GM23338 (cell line): ENCODE measurements at regions not wholly inside any gene's neighbourhood (a gene's known extent, or its start where the extent isn't known, plus 50 kb on each side); places are given as distances from the start of the nearest gene placed in this dataset.

Experiments used
- ATAC-seq: fragments of 200-7000 bp; cut with Tn5 transposase; 3 replicates; pipeline ENCODE4 v1.9.1; 2020
- DNase-seq: peaks from one replicate; pipeline ENCODE4 v3.0.0-alpha.2; 2015; ENCODE audit warnings: low spot score
- H2AFZ ChIP-seq: fragments of 200-600 bp; sonication (generic); 2 replicates; pipeline ENCODE4 v1.8.0; 2016; ENCODE audit warnings: antibody characterized with exemption, mild to moderate bottlenecking, moderate library complexity
- H3F3A ChIP-seq: fragments of 200-600 bp; sonication (generic); replicated peaks from 2 replicates; pipeline ENCODE4 v1.8.0; 2017; ENCODE audit warnings: antibody characterized with exemption, mixed run types, low read depth
- H3K27ac ChIP-seq: fragments of 200-600 bp; sonication (generic); 2 replicates; pipeline ENCODE4 v1.6.1; 2016; ENCODE audit warnings: low read depth
- H3K27me3 ChIP-seq: fragments of 200-600 bp; sonication (generic); 2 replicates; pipeline ENCODE4 v1.8.0; 2016; ENCODE audit warnings: mild to moderate bottlenecking, mixed run types, moderate library complexity; ENCODE audit not compliant: insufficient read depth
- H3K36me3 ChIP-seq: fragments of 200-600 bp; sonication (generic); 2 replicates; pipeline ENCODE4 v1.8.0; 2016; ENCODE audit warnings: mild to moderate bottlenecking; ENCODE audit not compliant: insufficient read depth
- H3K4me1 ChIP-seq: fragments of 200-600 bp; sonication (generic); 2 replicates; pipeline ENCODE4 v1.8.0; 2016; ENCODE audit warnings: mild to moderate bottlenecking, moderate library complexity; ENCODE audit not compliant: insufficient read depth
- H3K4me2 ChIP-seq: fragments of 200-600 bp; sonication (generic); 2 replicates; pipeline ENCODE4 v1.7.1; 2017; ENCODE audit warnings: mixed run types
- H3K4me3 ChIP-seq: fragments of 200-600 bp; sonication (generic); 2 replicates; pipeline ENCODE4 v1.6.1; 2016; ENCODE audit warnings: mixed run types
- H3K79me2 ChIP-seq: fragments of 200-600 bp; sonication (generic); replicated peaks from 2 replicates; pipeline ENCODE4 v1.8.0; 2017; ENCODE audit warnings: mild to moderate bottlenecking; ENCODE audit not compliant: insufficient read depth
- H3K9me2 ChIP-seq: fragments of 200-600 bp; sonication (generic); 2 replicates; pipeline ENCODE4 v1.8.0; 2017; ENCODE audit not compliant: insufficient read depth
- H4K20me1 ChIP-seq: fragments of 200-600 bp; sonication (generic); replicated peaks from 2 replicates; pipeline ENCODE4 v1.8.0; 2017; ENCODE audit warnings: mild to moderate bottlenecking; ENCODE audit not compliant: insufficient read depth
- H3K27ac Mint-ChIP-seq: 2 replicates; pipeline ENCODE4 v1.8.0; 2020; ENCODE audit warnings: inconsistent platforms, mild to moderate bottlenecking, moderate library complexity, mixed read lengths
- H3K27me3 Mint-ChIP-seq: 3 replicates; pipeline ENCODE4 v1.8.0; 2022; ENCODE audit warnings: low read depth, mild to moderate bottlenecking, moderate library complexity, mixed read lengths, inconsistent platforms; ENCODE audit not compliant: insufficient read depth, poor library complexity
- H3K36me3 Mint-ChIP-seq: 3 replicates; pipeline ENCODE4 v1.8.0; 2021; ENCODE audit warnings: low read depth, mild to moderate bottlenecking, inconsistent platforms, moderate library complexity, mixed read lengths
- H3K4me1 Mint-ChIP-seq: 3 replicates; pipeline ENCODE4 v1.8.0; 2020; ENCODE audit warnings: mild to moderate bottlenecking, inconsistent platforms, mixed read lengths
- H3K4me3 Mint-ChIP-seq: 3 replicates; pipeline ENCODE4 v1.8.0; 2021; ENCODE audit warnings: moderate library complexity, mild to moderate bottlenecking, inconsistent platforms, mixed read lengths
- H3K9me3 Mint-ChIP-seq: 3 replicates; pipeline ENCODE4 v1.8.0; 2020; ENCODE audit warnings: moderate library complexity, mild to moderate bottlenecking, inconsistent platforms, mixed read lengths
- CREB1 ChIP-seq: fragments of 250-450 bp; sonication (Bioruptor Pico); IDR thresholded peaks from 2 replicates; pipeline ENCODE4 v1.5.0; 2020; ENCODE audit warnings: low read depth, mild to moderate bottlenecking, moderate library complexity
- ETS1 ChIP-seq: IDR thresholded peaks from 2 replicates; pipeline ENCODE4 v1.6.1; 2016; ENCODE audit warnings: antibody characterized with exemption
- EZH2phosphoT487 ChIP-seq: fragments of 200-600 bp; sonication (generic); IDR thresholded peaks from one replicate; pipeline ENCODE4 v1.8.1; 2018; ENCODE audit warnings: antibody characterized with exemption; ENCODE audit not compliant: unreplicated experiment
- NANOG ChIP-seq: IDR thresholded peaks from 2 replicates; pipeline ENCODE4 v1.6.1; 2016; ENCODE audit warnings: antibody characterized with exemption, borderline replicate concordance
- REST ChIP-seq: IDR thresholded peaks from one replicate; pipeline ENCODE4 v1.6.1; 2018; ENCODE audit warnings: antibody characterized with exemption; ENCODE audit not compliant: unreplicated experiment
- STAT1 ChIP-seq: IDR thresholded peaks from one replicate; pipeline ENCODE4 v1.6.1; 2016; ENCODE audit warnings: antibody characterized with exemption; ENCODE audit not compliant: unreplicated experiment
- ZNF331 ChIP-seq: fragments of 250-450 bp; sonication (Bioruptor Pico); IDR thresholded peaks from 2 replicates; pipeline ENCODE4 v1.5.0; 2020; ENCODE audit warnings: low read depth, mild to moderate bottlenecking, moderate library complexity
- TF ChIP-seq, protein P1 (sequence below): fragments of 250-450 bp; sonication (Bioruptor Pico); IDR thresholded peaks from 2 replicates; pipeline ENCODE4 v1.5.0; 2020; ENCODE audit warnings: mild to moderate bottlenecking, moderate library complexity
- TF ChIP-seq, protein P2 (sequence below), 2 experiments: fragments of 200-600 bp in 1 of 2; sonication (generic) in 1 of 2; conservative IDR thresholded peaks; 2 replicates each; pipeline versions ENCODE4 v1.5.1 to v1.6.1; 2016 to 2017; ENCODE audit warnings: antibody characterized with exemption in 2 of 2, low read depth in 2 of 2, mild to moderate bottlenecking in 2 of 2, moderate library complexity in 1 of 2

DNA sequence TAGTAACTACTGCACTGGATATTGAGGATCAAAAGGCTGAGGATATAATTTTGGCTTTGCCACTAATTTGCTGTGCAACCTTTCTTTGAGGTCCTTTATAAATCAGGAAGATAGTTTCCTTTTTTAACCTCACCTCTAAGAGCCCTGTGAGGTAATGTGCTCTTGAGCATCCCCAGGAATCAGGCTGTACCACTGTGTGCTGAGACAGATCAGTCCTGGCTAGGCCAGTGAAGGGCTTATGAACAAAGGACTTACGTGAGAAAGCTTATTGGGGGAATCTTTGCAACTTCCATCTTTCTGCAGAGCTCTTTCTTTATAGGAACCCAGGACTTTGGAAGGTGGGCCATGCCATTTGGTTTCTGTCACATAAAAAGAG, 188.9 kb downstream of the SIPA1L2 start (continued):
- TF ChIP-seq, protein P1, sequence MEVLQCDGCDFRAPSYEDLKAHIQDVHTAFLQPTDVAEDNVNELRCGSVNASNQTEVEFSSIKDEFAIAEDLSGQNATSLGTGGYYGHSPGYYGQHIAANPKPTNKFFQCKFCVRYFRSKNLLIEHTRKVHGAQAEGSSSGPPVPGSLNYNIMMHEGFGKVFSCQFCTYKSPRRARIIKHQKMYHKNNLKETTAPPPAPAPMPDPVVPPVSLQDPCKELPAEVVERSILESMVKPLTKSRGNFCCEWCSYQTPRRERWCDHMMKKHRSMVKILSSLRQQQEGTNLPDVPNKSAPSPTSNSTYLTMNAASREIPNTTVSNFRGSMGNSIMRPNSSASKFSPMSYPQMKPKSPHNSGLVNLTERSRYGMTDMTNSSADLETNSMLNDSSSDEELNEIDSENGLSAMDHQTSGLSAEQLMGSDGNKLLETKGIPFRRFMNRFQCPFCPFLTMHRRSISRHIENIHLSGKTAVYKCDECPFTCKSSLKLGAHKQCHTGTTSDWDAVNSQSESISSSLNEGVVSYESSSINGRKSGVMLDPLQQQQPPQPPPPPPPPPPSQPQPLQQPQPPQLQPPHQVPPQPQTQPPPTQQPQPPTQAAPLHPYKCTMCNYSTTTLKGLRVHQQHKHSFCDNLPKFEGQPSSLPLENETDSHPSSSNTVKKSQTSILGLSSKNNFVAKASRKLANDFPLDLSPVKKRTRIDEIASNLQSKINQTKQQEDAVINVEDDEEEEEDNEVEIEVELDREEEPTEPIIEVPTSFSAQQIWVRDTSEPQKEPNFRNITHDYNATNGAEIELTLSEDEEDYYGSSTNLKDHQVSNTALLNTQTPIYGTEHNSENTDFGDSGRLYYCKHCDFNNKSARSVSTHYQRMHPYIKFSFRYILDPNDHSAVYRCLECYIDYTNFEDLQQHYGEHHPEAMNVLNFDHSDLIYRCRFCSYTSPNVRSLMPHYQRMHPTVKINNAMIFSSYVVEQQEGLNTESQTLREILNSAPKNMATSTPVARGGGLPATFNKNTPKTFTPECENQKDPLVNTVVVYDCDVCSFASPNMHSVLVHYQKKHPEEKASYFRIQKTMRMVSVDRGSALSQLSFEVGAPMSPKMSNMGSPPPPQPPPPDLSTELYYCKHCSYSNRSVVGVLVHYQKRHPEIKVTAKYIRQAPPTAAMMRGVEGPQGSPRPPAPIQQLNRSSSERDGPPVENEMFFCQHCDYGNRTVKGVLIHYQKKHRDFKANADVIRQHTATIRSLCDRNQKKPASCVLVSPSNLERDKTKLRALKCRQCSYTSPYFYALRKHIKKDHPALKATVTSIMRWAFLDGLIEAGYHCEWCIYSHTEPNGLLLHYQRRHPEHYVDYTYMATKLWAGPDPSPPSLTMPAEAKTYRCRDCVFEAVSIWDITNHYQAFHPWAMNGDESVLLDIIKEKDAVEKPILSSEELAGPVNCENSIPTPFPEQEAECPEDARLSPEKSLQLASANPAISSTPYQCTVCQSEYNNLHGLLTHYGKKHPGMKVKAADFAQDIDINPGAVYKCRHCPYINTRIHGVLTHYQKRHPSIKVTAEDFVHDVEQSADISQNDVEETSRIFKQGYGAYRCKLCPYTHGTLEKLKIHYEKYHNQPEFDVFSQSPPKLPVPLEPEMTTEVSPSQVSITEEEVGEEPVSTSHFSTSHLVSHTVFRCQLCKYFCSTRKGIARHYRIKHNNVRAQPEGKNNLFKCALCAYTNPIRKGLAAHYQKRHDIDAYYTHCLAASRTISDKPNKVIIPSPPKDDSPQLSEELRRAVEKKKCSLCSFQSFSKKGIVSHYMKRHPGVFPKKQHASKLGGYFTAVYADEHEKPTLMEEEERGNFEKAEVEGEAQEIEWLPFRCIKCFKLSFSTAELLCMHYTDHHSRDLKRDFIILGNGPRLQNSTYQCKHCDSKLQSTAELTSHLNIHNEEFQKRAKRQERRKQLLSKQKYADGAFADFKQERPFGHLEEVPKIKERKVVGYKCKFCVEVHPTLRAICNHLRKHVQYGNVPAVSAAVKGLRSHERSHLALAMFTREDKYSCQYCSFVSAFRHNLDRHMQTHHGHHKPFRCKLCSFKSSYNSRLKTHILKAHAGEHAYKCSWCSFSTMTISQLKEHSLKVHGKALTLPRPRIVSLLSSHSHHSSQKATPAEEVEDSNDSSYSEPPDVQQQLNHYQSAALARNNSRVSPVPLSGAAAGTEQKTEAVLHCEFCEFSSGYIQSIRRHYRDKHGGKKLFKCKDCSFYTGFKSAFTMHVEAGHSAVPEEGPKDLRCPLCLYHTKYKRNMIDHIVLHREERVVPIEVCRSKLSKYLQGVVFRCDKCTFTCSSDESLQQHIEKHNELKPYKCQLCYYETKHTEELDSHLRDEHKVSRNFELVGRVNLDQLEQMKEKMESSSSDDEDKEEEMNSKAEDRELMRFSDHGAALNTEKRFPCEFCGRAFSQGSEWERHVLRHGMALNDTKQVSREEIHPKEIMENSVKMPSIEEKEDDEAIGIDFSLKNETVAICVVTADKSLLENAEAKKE (CRISPR knock-in tag): no peak
- TF ChIP-seq, protein P2, sequence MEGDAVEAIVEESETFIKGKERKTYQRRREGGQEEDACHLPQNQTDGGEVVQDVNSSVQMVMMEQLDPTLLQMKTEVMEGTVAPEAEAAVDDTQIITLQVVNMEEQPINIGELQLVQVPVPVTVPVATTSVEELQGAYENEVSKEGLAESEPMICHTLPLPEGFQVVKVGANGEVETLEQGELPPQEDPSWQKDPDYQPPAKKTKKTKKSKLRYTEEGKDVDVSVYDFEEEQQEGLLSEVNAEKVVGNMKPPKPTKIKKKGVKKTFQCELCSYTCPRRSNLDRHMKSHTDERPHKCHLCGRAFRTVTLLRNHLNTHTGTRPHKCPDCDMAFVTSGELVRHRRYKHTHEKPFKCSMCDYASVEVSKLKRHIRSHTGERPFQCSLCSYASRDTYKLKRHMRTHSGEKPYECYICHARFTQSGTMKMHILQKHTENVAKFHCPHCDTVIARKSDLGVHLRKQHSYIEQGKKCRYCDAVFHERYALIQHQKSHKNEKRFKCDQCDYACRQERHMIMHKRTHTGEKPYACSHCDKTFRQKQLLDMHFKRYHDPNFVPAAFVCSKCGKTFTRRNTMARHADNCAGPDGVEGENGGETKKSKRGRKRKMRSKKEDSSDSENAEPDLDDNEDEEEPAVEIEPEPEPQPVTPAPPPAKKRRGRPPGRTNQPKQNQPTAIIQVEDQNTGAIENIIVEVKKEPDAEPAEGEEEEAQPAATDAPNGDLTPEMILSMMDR (conservative IDR thresholded peaks at IDR 0.05; ENCODE audit: low read depth in 2 of 2): no peak
- TF ChIP-seq CREB1: no peak
- TF ChIP-seq ETS1: no peak

- no peaks in the 10 kb centered on the region for H3K9me3 Mint-ChIP-seq
- no peak overlapping the region for H3K4me2 ChIP-seq
- ATAC-seq (no peak), DNase-seq (no peak)
- H3K4me3 ChIP-seq: no peak overlapping the region
- no peak overlapping the region for H3K27ac ChIP-seq
- peaks cover 9% of the 10 kb centered on the region for H3K27me3 Mint-ChIP-seq
- H3K36me3 Mint-ChIP-seq: peaks cover 10% of the 10 kb centered on the region; the same call in 1 of the 3 replicates
- no peak overlapping the region for H2AFZ ChIP-seq
- no peaks in the 10 kb centered on the region; the same call in 1 of the 2 replicates for H3K9me2 ChIP-seq
- H3K4me1 ChIP-seq: peaks cover 11% of the 10 kb centered on the region; the same call in 1 of the 2 replicates
- no peaks in the 10 kb centered on the region for H3K27me3 ChIP-seq
- H3K27ac Mint-ChIP-seq: no peak overlapping the region
- no peaks in the 10 kb centered on the region for H3K79me2 ChIP-seq
- H3K36me3 ChIP-seq: no peaks in the 10 kb centered on the region
- H3K4me3 Mint-ChIP-seq: no peak overlapping the region
- no peaks in the 10 kb centered on the region for H4K20me1 ChIP-seq
- peaks cover 23% of the 10 kb centered on the region for H3K4me1 Mint-ChIP-seq
- no peaks in the 10 kb centered on the region for H3F3A ChIP-seq
- TF ChIP-seq, protein P2 (conservative IDR thresholded peaks at IDR 0.05; ENCODE audit: low read depth in 2 of 2): no peak
- TF ChIP-seq ZNF331 (no peak), EZH2phosphoT487 (no peak), NANOG (no peak), REST (no peak), STAT1 (no peak)
Measured at GRCh38 chr1:232440325-232441035, 189.5 kb downstream of the SIPA1L2 start.
